ENCODE measurements at regions not wholly inside any gene's neighbourhood (a gene's known extent, or its start where the extent isn't known, plus 50 kb on each side); places are given as distances from the start of the nearest gene placed in this dataset.

GRCh38 chr2:133787651-133788050 lies 219.4 kb upstream of the NCKAP5 start:
- Mint-ChIP-seq H3K4me1 (ENCODE audit: low read depth, unreplicated experiment) (no peaks in the 10 kb centered on the region), H3K36me3 (ENCODE audit: insufficient read depth, unreplicated experiment) (no peaks in the 10 kb centered on the region), H3K27me3 (ENCODE audit: unreplicated experiment) (no peaks in the 10 kb centered on the region), H3K4me3 (ENCODE audit: low read depth, unreplicated experiment) (no peak overlapping the region), H3K27ac (ENCODE audit: unreplicated experiment) (no peak overlapping the region), H3K9me3 (ENCODE audit: low read depth, unreplicated experiment) (no peaks in the 10 kb centered on the region)
- no TSS peak for BruUV-seq (replicated peaks)
- intact Hi-C loops (cut with micrococcal nuclease; ENCODE audit: unreplicated experiment) = no loop called here
- DNase-seq = no peak
- no peak for TF ChIP-seq CTCF (IDR thresholded peaks at IDR 0.05; ENCODE audit: unreplicated experiment)
- CTCF ChIA-PET = no interaction called here

GRCh38 chr2:133788386-133788785 lies 220.1 kb upstream of the NCKAP5 start:
- CTCF ChIA-PET = no interaction called here
- DNase-seq = no peak
- intact Hi-C loops (cut with micrococcal nuclease; ENCODE audit: unreplicated experiment) = no loop called here

GRCh38 chr2:133789743-133790142 lies 221.5 kb upstream of the NCKAP5 start:
- no peak for TF ChIP-seq CTCF (IDR thresholded peaks at IDR 0.05; ENCODE audit: unreplicated experiment)
- no peaks in the 10 kb centered on the region for H3K4me1 Mint-ChIP-seq (ENCODE audit: low read depth, unreplicated experiment)
- no peaks in the 10 kb centered on the region for H3K27me3 Mint-ChIP-seq (ENCODE audit: unreplicated experiment)
- CTCF ChIA-PET = no interaction called here
- H3K36me3 Mint-ChIP-seq (ENCODE audit: insufficient read depth, unreplicated experiment) = no peaks in the 10 kb centered on the region
- no peak overlapping the region for H3K27ac Mint-ChIP-seq (ENCODE audit: unreplicated experiment)
- intact Hi-C loops (cut with micrococcal nuclease; ENCODE audit: unreplicated experiment) = no loop called here
- no peak for DNase-seq
- BruUV-seq (replicated peaks) = no TSS peak
- peaks cover 6% of the 10 kb centered on the region for H3K9me3 Mint-ChIP-seq (ENCODE audit: low read depth, unreplicated experiment)
- no peak overlapping the region for H3K4me3 Mint-ChIP-seq (ENCODE audit: low read depth, unreplicated experiment)

More at GRCh38 chr2:133788386-133788785, 220.1 kb upstream of the NCKAP5 start:
- no peaks in the 10 kb centered on the region for H3K4me1 Mint-ChIP-seq (ENCODE audit: low read depth, unreplicated experiment)
- no peaks in the 10 kb centered on the region for H3K36me3 Mint-ChIP-seq (ENCODE audit: insufficient read depth, unreplicated experiment)
- no peaks in the 10 kb centered on the region for H3K27me3 Mint-ChIP-seq (ENCODE audit: unreplicated experiment)
- BruUV-seq (replicated peaks) = no TSS peak
- TF ChIP-seq CTCF (IDR thresholded peaks at IDR 0.05; ENCODE audit: unreplicated experiment) = no peak
- no peaks in the 10 kb centered on the region for H3K9me3 Mint-ChIP-seq (ENCODE audit: low read depth, unreplicated experiment)
- H3K4me3 Mint-ChIP-seq (ENCODE audit: low read depth, unreplicated experiment) = no peak overlapping the region
- H3K27ac Mint-ChIP-seq (ENCODE audit: unreplicated experiment) = no peak overlapping the region

- intact Hi-C loops (cut with micrococcal nuclease; ENCODE audit: unreplicated experiment) = no loop called here
These were observed 222.4 kb upstream of the NCKAP5 start for GRCh38 chr2:133790711-133791110.

More at GRCh38 chr2:133790711-133791110, 222.4 kb upstream of the NCKAP5 start:
- Mint-ChIP-seq H3K36me3 (ENCODE audit: insufficient read depth, unreplicated experiment) (no peaks in the 10 kb centered on the region), H3K4me3 (ENCODE audit: low read depth, unreplicated experiment) (no peak overlapping the region), H3K4me1 (ENCODE audit: low read depth, unreplicated experiment) (no peaks in the 10 kb centered on the region), H3K9me3 (ENCODE audit: low read depth, unreplicated experiment) (peaks cover 6% of the 10 kb centered on the region), H3K27ac (ENCODE audit: unreplicated experiment) (no peak overlapping the region), H3K27me3 (ENCODE audit: unreplicated experiment) (no peaks in the 10 kb centered on the region)
- DNase-seq = no peak
- CTCF ChIA-PET = no interaction called here
- BruUV-seq (replicated peaks) = no TSS peak
- TF ChIP-seq CTCF (IDR thresholded peaks at IDR 0.05; ENCODE audit: unreplicated experiment) = no peak

All from Calu3 (cell line).